HG03139 (cell line): ENCODE measurements at regions not wholly inside any gene's neighbourhood (a gene's known extent, or its start where the extent isn't known, plus 50 kb on each side); places are given as distances from the start of the nearest gene placed in this dataset.

Experiments used
- ATAC-seq: cut with Tn5 transposase; IDR thresholded peaks from one replicate; pipeline ENCODE4 v1.9.1; 2021; ENCODE audit not compliant: unreplicated experiment

- ATAC-seq = no peak
These were observed 183.3 kb downstream of the CCDC59 start for GRCh38 chr12:82174936-82175335.

- no peak for ATAC-seq
These were observed 183.8 kb downstream of the CCDC59 start for GRCh38 chr12:82174383-82174782.

GRCh38 chr12:82149045-82149444, 209.1 kb downstream of the CCDC59 start:
- no peak for ATAC-seq

- ATAC-seq = no peak
These were observed 211.4 kb downstream of the CCDC59 start for GRCh38 chr12:82146740-82147139.

- ATAC-seq = no peak
These were observed 213.7 kb downstream of the CCDC59 start for GRCh38 chr12:82144505-82144904.

GRCh38 chr12:82132390-82132789, 225.8 kb downstream of the CCDC59 start:
- no peak for ATAC-seq

GRCh38 chr12:82130762-82131161, 227.4 kb downstream of the CCDC59 start:
- no peak for ATAC-seq

- no peak for ATAC-seq
These were observed 233.3 kb downstream of the CCDC59 start for GRCh38 chr12:82124711-82125380.

GRCh38 chr12:82121545-82121944, 236.6 kb downstream of the CCDC59 start:
- ATAC-seq = no peak

- ATAC-seq = no peak
These were observed 237.3 kb downstream of the CCDC59 start for GRCh38 chr12:82120901-82121300.

- ATAC-seq = no peak
These were observed 248.9 kb downstream of the CCDC59 start for GRCh38 chr12:82109243-82109642.

- ATAC-seq = no peak
These were observed 249.6 kb downstream of the CCDC59 start for GRCh38 chr12:82108615-82109014.

GRCh38 chr12:82099216-82099615, 259.0 kb downstream of the CCDC59 start:
- ATAC-seq = no peak

- no peak for ATAC-seq
These were observed 260.3 kb downstream of the CCDC59 start for GRCh38 chr12:82097877-82098276.

- no peak for ATAC-seq
These were observed 260.7 kb downstream of the CCDC59 start for GRCh38 chr12:82097438-82097837.

- no peak for ATAC-seq
These were observed 268.0 kb downstream of the CCDC59 start for GRCh38 chr12:82090165-82090564.

- ATAC-seq = no peak
These were observed 268.6 kb downstream of the CCDC59 start for GRCh38 chr12:82089369-82090121.

- no peak for ATAC-seq
These were observed 275.7 kb downstream of the CCDC59 start for GRCh38 chr12:82082501-82082900.

- no peak for ATAC-seq
These were observed 288.2 kb downstream of the CCDC59 start for GRCh38 chr12:82069931-82070514.

GRCh38 chr12:82058197-82058596, 299.0 kb upstream of the PPFIA2 start:
- ATAC-seq = no peak

- no peak for ATAC-seq
These were observed 298.6 kb upstream of the PPFIA2 start for GRCh38 chr12:82057770-82058169.

GRCh38 chr12:82055391-82055790, 296.2 kb upstream of the PPFIA2 start:
- ATAC-seq = no peak
